CD4-positive, alpha-beta T cell treated with Interferon alpha-2 for 1 hour (primary cell): ENCODE measurements at regions not wholly inside any gene's neighbourhood (a gene's known extent, or its start where the extent isn't known, plus 50 kb on each side); places are given as distances from the start of the nearest gene placed in this dataset.
"Not testable (repeated sequence)": the region's sequence is repeated elsewhere in the genome, so short reads cannot be mapped to it uniquely, and the experiment has no call there.

ENCODE experiments used
- DNase-seq, 2 donors: peaks; one replicate each; pipeline ENCODE4 v3.0.0-alpha.2; 2020 to 2022

GRCh38 chr2:122077114-122077513 is 321.7 kb downstream of the TSN start:
- DNase-seq, result no peak

GRCh38 chr2:122077771-122078170 is 322.3 kb downstream of the TSN start:
- DNase-seq, result no peak

GRCh38 chr2:122078451-122078850 is 323.0 kb downstream of the TSN start:
- DNase-seq, result no peak

GRCh38 chr2:122079844-122080243 is 324.4 kb downstream of the TSN start:
- no peak for DNase-seq

- DNase-seq, result no peak
Measured at GRCh38 chr2:122080316-122080715, 324.9 kb downstream of the TSN start.

GRCh38 chr2:122080871-122081270 is 325.4 kb downstream of the TSN start:
- no peak for DNase-seq

GRCh38 chr2:122081751-122082150 is 326.3 kb downstream of the TSN start:
- DNase-seq, result no peak

- no peak for DNase-seq
Measured at GRCh38 chr2:122083256-122084048, 328.0 kb downstream of the TSN start.

GRCh38 chr2:122085672-122086071 is 330.2 kb downstream of the TSN start:
- not testable (repeated sequence) for DNase-seq

GRCh38 chr2:122094557-122094956 is 339.1 kb downstream of the TSN start:
- no peak for DNase-seq

- DNase-seq, result no peak
Measured at GRCh38 chr2:122096761-122097160, 341.3 kb downstream of the TSN start.

GRCh38 chr2:122098306-122098705 is 342.9 kb downstream of the TSN start:
- no peak for DNase-seq

- no peak for DNase-seq
Measured at GRCh38 chr2:122100346-122100745, 344.9 kb downstream of the TSN start.

GRCh38 chr2:122100756-122101155 is 345.3 kb downstream of the TSN start:
- no peak for DNase-seq

GRCh38 chr2:122101319-122101718 is 345.9 kb downstream of the TSN start:
- no peak for DNase-seq

- no peak for DNase-seq
Measured at GRCh38 chr2:122105171-122105876, 349.9 kb downstream of the TSN start.

- DNase-seq, result no peak
Measured at GRCh38 chr2:122105877-122106206, 350.4 kb downstream of the TSN start.

GRCh38 chr2:122108186-122108585 is 352.7 kb downstream of the TSN start:
- DNase-seq, result no peak

- DNase-seq, result no peak
Measured at GRCh38 chr2:122112216-122113005, 357.0 kb downstream of the TSN start.

- no peak for DNase-seq
Measured at GRCh38 chr2:122114421-122114820, 359.0 kb downstream of the TSN start.

GRCh38 chr2:122117371-122117770 is 361.9 kb downstream of the TSN start:
- DNase-seq, result no peak

- no peak for DNase-seq
Measured at GRCh38 chr2:122129399-122129798, 373.9 kb downstream of the TSN start.

- no peak for DNase-seq
Measured at GRCh38 chr2:122132147-122132691, 376.8 kb downstream of the TSN start.
